ENCODE measurements at regions not wholly inside any gene's neighbourhood (a gene's known extent, or its start where the extent isn't known, plus 50 kb on each side); places are given as distances from the start of the nearest gene placed in this dataset.
A peak's percentile ranks its signal among the peaks of the same experiment; 100 is the strongest.

- DNase-seq (ENCODE audit: low read depth, low spot score), result no peak
Observed at GRCh38 chr22:26996154-26996553, 338.8 kb downstream of the MIAT start.

- DNase-seq (ENCODE audit: low read depth, low spot score), result no peak
Observed at GRCh38 chr22:26998129-26998528, 340.7 kb downstream of the MIAT start.

- no peak for DNase-seq (ENCODE audit: low read depth, low spot score)
Observed at GRCh38 chr22:26998716-26999115, 341.3 kb downstream of the MIAT start.

GRCh38 chr22:27003297-27003696 is 345.9 kb downstream of the MIAT start:
- no peak for DNase-seq (ENCODE audit: low read depth, low spot score)

- DNase-seq (ENCODE audit: low read depth, low spot score), result no peak
Observed at GRCh38 chr22:27004434-27004833, 347.0 kb downstream of the MIAT start.

GRCh38 chr22:27008454-27008853 is 351.1 kb downstream of the MIAT start:
- no peak for DNase-seq (ENCODE audit: low read depth, low spot score)

- DNase-seq (ENCODE audit: low read depth, low spot score), result no peak
Observed at GRCh38 chr22:27011133-27011532, 353.7 kb downstream of the MIAT start.

- DNase-seq (ENCODE audit: low read depth, low spot score), result no peak
Observed at GRCh38 chr22:27011717-27012116, 354.3 kb downstream of the MIAT start.

- no peak for DNase-seq (ENCODE audit: low read depth, low spot score)
Observed at GRCh38 chr22:27019827-27020226, 362.4 kb downstream of the MIAT start.

- no peak for DNase-seq (ENCODE audit: low read depth, low spot score)
Observed at GRCh38 chr22:27022274-27022895, 365.0 kb downstream of the MIAT start.

GRCh38 chr22:27022896-27023361 is 365.5 kb downstream of the MIAT start:
- DNase-seq (ENCODE audit: low read depth, low spot score), result no peak

GRCh38 chr22:27023591-27023990 is 366.2 kb downstream of the MIAT start:
- no peak for DNase-seq (ENCODE audit: low read depth, low spot score)

- DNase-seq (ENCODE audit: low read depth, low spot score), result no peak
Observed at GRCh38 chr22:27024982-27025381, 367.6 kb downstream of the MIAT start.

GRCh38 chr22:27028093-27028492 is 370.7 kb downstream of the MIAT start:
- no peak for DNase-seq (ENCODE audit: low read depth, low spot score)

GRCh38 chr22:27029584-27030130 is 372.3 kb downstream of the MIAT start:
- no peak for DNase-seq (ENCODE audit: low read depth, low spot score)

GRCh38 chr22:27032091-27032761 is 374.8 kb downstream of the MIAT start:
- peak; percentile 25 for DNase-seq (ENCODE audit: low read depth, low spot score)

- DNase-seq (ENCODE audit: low read depth, low spot score), result no peak
Observed at GRCh38 chr22:27041745-27042310, 384.4 kb downstream of the MIAT start.

GRCh38 chr22:27043262-27043661 is 385.9 kb downstream of the MIAT start:
- DNase-seq (ENCODE audit: low read depth, low spot score), result no peak

GRCh38 chr22:27045103-27045947 is 387.9 kb downstream of the MIAT start:
- no peak for DNase-seq (ENCODE audit: low read depth, low spot score)

GRCh38 chr22:27046086-27046485 is 388.7 kb downstream of the MIAT start:
- DNase-seq (ENCODE audit: low read depth, low spot score), result no peak

GRCh38 chr22:27046603-27047002 is 389.2 kb downstream of the MIAT start:
- no peak for DNase-seq (ENCODE audit: low read depth, low spot score)

- DNase-seq (ENCODE audit: low read depth, low spot score), result no peak
Observed at GRCh38 chr22:27050771-27051170, 393.4 kb downstream of the MIAT start.

All from brain pericyte (primary cell).